Endothelial cell of umbilical vein (primary cell): ENCODE measurements at regions not wholly inside any gene's neighbourhood (a gene's known extent, or its start where the extent isn't known, plus 50 kb on each side); places are given as distances from the start of the nearest gene placed in this dataset.

Experiments
- BruUV-seq: library from RNA; stranded (reverse); fragments of 400-500 nt; replicated peaks from 2 replicates; lab custom pipeline; 2021; lab: Mats Ljungman, UMichigan
- CTCF ChIA-PET: fragments of 300-600, 350-600 bp; sonication (Branson Sonifier 250); formaldehyde crosslinking; loops from one replicate; lab custom pipeline; 2021; ENCODE audit warnings: antibody characterized with exemption, inconsistent platforms; lab: Charles Lee
- POLR2A ChIA-PET: fragments of 300-600, 350-600 bp; sonication (Branson Sonifier 250); formaldehyde crosslinking; loops from one replicate; lab custom pipeline; 2021; ENCODE audit warnings: antibody characterized with exemption, inconsistent platforms; lab: Charles Lee
- DNase-seq: peaks from one replicate; pipeline ENCODE4 v3.0.0-alpha.2; 2011; ENCODE audit warnings: low read depth, low spot score
- FAIRE-seq: peaks from 2 replicates; lab custom pipeline; 2011; peaks lifted over from hg19 to GRCh38; lab: Jason Lieb, UNC
- H2AFZ ChIP-seq: 2 replicates; pipeline ENCODE4 v1.6.0; 2012; ENCODE audit warnings: low read depth, low read length, control low read depth, inconsistent platforms
- H3K27ac ChIP-seq: 2 replicates; pipeline ENCODE4 v1.5.1; 2011; ENCODE audit warnings: low read depth, mild to moderate bottlenecking, control low read depth, low read length, moderate library complexity; ENCODE audit not compliant: insufficient read depth
- H3K27me3 ChIP-seq, 2 experiments: 2 replicates each; pipeline versions ENCODE4 v1.6.0 to v1.6.1; 2011; ENCODE audit warnings: low read length in 2 of 2, mixed read lengths in 1 of 2; ENCODE audit not compliant: control insufficient read depth in 2 of 2, insufficient read depth in 2 of 2
- H3K36me3 ChIP-seq, 2 experiments: 2 replicates in 1 of 2; 3 replicates in 1 of 2; pipeline ENCODE4 v1.5.1; 2011; ENCODE audit warnings: low read length in 2 of 2, mild to moderate bottlenecking in 1 of 2, moderate library complexity in 1 of 2; ENCODE audit not compliant: control insufficient read depth in 2 of 2, insufficient read depth in 2 of 2; ENCODE audit errors: extremely low read depth in 1 of 2
- H3K4me1 ChIP-seq: 3 replicates; pipeline ENCODE4 v1.5.1; 2011; ENCODE audit warnings: mild to moderate bottlenecking, low read length; ENCODE audit not compliant: control insufficient read depth, insufficient read depth; ENCODE audit errors: extremely low read depth
- H3K4me2 ChIP-seq: 2 replicates; pipeline ENCODE4 v1.6.1; 2011; ENCODE audit warnings: low read length, control low read depth, mixed read lengths; ENCODE audit not compliant: insufficient read depth
- H3K4me3 ChIP-seq, 3 experiments: fragments of 200-600 bp in 1 of 3; sonication (generic), shearing (Covaris generic) in 1 of 3; replicated peaks in 1 of 3; 2 replicates each; pipeline ENCODE4 v1.5.1; 2011 to 2016; ENCODE audit warnings: control low read depth in 3 of 3, low read length in 3 of 3, mild to moderate bottlenecking in 2 of 3, inconsistent platforms in 1 of 3, low read depth in 1 of 3, moderate library complexity in 1 of 3; ENCODE audit not compliant: insufficient read depth in 1 of 3
- H3K79me2 ChIP-seq: 2 replicates; pipeline ENCODE4 v1.6.0; 2012; ENCODE audit warnings: low read length, inconsistent platforms; ENCODE audit not compliant: control insufficient read depth, insufficient read depth
- H3K9ac ChIP-seq: replicated peaks from 2 replicates; pipeline ENCODE3; 2011; ENCODE audit warnings: low read length, control low read depth; ENCODE audit not compliant: insufficient read depth; ENCODE audit errors: extremely low read depth
- H3K9me1 ChIP-seq: replicated peaks from 3 replicates; pipeline ENCODE4 v1.6.0; 2011; ENCODE audit warnings: mild to moderate bottlenecking, low read length; ENCODE audit not compliant: control insufficient read depth, insufficient read depth; ENCODE audit errors: extremely low read depth
- H3K9me3 ChIP-seq: replicated peaks from 2 replicates; pipeline ENCODE4 v1.5.1; 2012; ENCODE audit warnings: low read length, inconsistent platforms; ENCODE audit not compliant: control insufficient read depth, insufficient read depth
- H4K20me1 ChIP-seq: replicated peaks from 2 replicates; pipeline ENCODE3; 2011; ENCODE audit warnings: mild to moderate bottlenecking, low read length; ENCODE audit not compliant: control insufficient read depth, insufficient read depth; ENCODE audit errors: extremely low read depth
- EZH2 ChIP-seq: IDR thresholded peaks from 2 replicates; pipeline ENCODE4 v1.6.1; 2012; ENCODE audit warnings: borderline replicate concordance, low read depth, mild to moderate bottlenecking, moderate library complexity, low read length, inconsistent platforms; ENCODE audit not compliant: severe bottlenecking
- FOS ChIP-seq: IDR thresholded peaks from 2 replicates; pipeline ENCODE4 v1.6.1; 2011; ENCODE audit warnings: mild to moderate bottlenecking, low read length, moderate library complexity, borderline replicate concordance; ENCODE audit not compliant: insufficient read depth
- GATA2 ChIP-seq: IDR thresholded peaks from 2 replicates; pipeline ENCODE4 v1.7.0; 2011; ENCODE audit warnings: low read depth, mild to moderate bottlenecking, moderate library complexity, mixed read lengths, low read length; ENCODE audit not compliant: insufficient read length, insufficient read depth
- JUN ChIP-seq: IDR thresholded peaks from 2 replicates; pipeline ENCODE4 v1.6.1; 2011; ENCODE audit warnings: borderline replicate concordance, low read depth; ENCODE audit not compliant: insufficient read length, insufficient read depth
- MYC ChIP-seq: IDR thresholded peaks from one replicate; pipeline ENCODE4 v1.6.1; 2011; ENCODE audit warnings: mild to moderate bottlenecking, low read depth, low read length
- POLR2A ChIP-seq: IDR thresholded peaks from 2 replicates; pipeline ENCODE4 v1.6.1; 2012; ENCODE audit warnings: low read depth, mild to moderate bottlenecking, control low read depth, low read length
- POLR2AphosphoS5 ChIP-seq: IDR thresholded peaks from 2 replicates; pipeline ENCODE4 v1.6.1; 2012; ENCODE audit warnings: low read depth, mild to moderate bottlenecking, control low read depth, low read length, moderate library complexity; ENCODE audit not compliant: insufficient read depth
- dilution Hi-C: fragments of 300-500 bp; cut with MboI; formaldehyde crosslinking; loops from one replicate; pipeline ENCODE4 v1.15.0; 2019; ENCODE audit warnings: low sequenced_read_pairs; ENCODE audit not compliant: extremely low pct_ligation_motif_present
- intact Hi-C: fragments of 100-400 bp; cut with micrococcal nuclease; formaldehyde crosslinking; loops from one replicate; pipeline ENCODE4 v1.10.0; 2022
- TF ChIP-seq, protein P1 (sequence below), 2 donors: IDR thresholded peaks; 1 replicate in 1 of 2; 2 replicates in 1 of 2; pipeline ENCODE4 v1.5.1; 2011; ENCODE audit warnings: low read length in 2 of 2, mild to moderate bottlenecking in 2 of 2, moderate library complexity in 2 of 2, control low read depth in 1 of 2, inconsistent platforms in 1 of 2, low read depth in 1 of 2; ENCODE audit not compliant: insufficient read depth in 1 of 2; ENCODE audit errors: extremely low read depth in 1 of 2
- TF ChIP-seq, protein P2 (sequence below): IDR thresholded peaks from 2 replicates; pipeline ENCODE4 v1.6.1; 2011; ENCODE audit not compliant: insufficient read depth, insufficient read length

DNA sequence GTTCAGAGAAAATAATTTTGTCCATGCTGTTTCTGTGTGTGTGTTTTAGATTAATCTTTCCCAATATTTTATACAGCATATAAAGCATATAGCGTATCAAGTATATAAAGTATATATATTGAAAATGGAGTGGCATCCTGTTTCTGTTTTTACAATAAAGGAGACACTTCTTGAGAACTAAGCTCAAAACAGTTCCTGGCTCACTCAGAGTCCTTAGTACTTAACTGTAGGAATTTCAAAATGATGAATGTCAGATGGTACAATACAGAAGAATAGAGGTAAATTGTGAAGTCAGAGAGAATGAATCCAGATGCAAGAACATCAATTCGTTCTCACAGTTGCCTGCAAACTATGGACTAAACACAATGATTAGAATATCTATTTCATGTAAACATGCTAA lies 68.7 kb upstream of the TAS2R1 start:
- no peaks in the 10 kb centered on the region for H3K9me1 ChIP-seq
- dilution Hi-C loops: no loop called here
- H3K36me3 ChIP-seq: no peaks in the 10 kb centered on the region
- CTCF ChIA-PET: no interaction called here
- POLR2A ChIA-PET: no interaction called here
- H3K4me1 ChIP-seq: no peaks in the 10 kb centered on the region
- H3K79me2 ChIP-seq: no peaks in the 10 kb centered on the region
- DNase-seq (no peak), FAIRE-seq (no peak)
- H3K27me3 ChIP-seq: no peaks in the 10 kb centered on the region
- H3K4me2 ChIP-seq: no peak overlapping the region
- no peak overlapping the region for H3K9ac ChIP-seq
- H3K4me3 ChIP-seq: no peak overlapping the region
- TF ChIP-seq, protein P1, sequence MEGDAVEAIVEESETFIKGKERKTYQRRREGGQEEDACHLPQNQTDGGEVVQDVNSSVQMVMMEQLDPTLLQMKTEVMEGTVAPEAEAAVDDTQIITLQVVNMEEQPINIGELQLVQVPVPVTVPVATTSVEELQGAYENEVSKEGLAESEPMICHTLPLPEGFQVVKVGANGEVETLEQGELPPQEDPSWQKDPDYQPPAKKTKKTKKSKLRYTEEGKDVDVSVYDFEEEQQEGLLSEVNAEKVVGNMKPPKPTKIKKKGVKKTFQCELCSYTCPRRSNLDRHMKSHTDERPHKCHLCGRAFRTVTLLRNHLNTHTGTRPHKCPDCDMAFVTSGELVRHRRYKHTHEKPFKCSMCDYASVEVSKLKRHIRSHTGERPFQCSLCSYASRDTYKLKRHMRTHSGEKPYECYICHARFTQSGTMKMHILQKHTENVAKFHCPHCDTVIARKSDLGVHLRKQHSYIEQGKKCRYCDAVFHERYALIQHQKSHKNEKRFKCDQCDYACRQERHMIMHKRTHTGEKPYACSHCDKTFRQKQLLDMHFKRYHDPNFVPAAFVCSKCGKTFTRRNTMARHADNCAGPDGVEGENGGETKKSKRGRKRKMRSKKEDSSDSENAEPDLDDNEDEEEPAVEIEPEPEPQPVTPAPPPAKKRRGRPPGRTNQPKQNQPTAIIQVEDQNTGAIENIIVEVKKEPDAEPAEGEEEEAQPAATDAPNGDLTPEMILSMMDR (IDR thresholded peaks at IDR 0.05; ENCODE audit: extremely low read depth in 1 of 2, insufficient read depth in 1 of 2, low read depth in 1 of 2, low read length in 2 of 2): no peak
- TF ChIP-seq MYC: no peak
- no peak for TF ChIP-seq POLR2A
- TF ChIP-seq GATA2: no peak
- no peak for TF ChIP-seq EZH2
- no peak for TF ChIP-seq POLR2AphosphoS5
- no peak for TF ChIP-seq JUN
- TF ChIP-seq, protein P2, sequence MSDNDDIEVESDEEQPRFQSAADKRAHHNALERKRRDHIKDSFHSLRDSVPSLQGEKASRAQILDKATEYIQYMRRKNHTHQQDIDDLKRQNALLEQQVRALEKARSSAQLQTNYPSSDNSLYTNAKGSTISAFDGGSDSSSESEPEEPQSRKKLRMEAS: no peak
- TF ChIP-seq FOS: no peak
- H3K9me3 ChIP-seq: peaks cover 5% of the 10 kb centered on the region
- H4K20me1 ChIP-seq: no peaks in the 10 kb centered on the region
- intact Hi-C loops: no loop called here
- BruUV-seq: no TSS peak
- no peak overlapping the region for H3K27ac ChIP-seq
- no peak overlapping the region for H2AFZ ChIP-seq
